H1 (cell line): ENCODE measurements at regions not wholly inside any gene's neighbourhood (a gene's known extent, or its start where the extent isn't known, plus 50 kb on each side); places are given as distances from the start of the nearest gene placed in this dataset.

Experiments
- CTCF ChIA-PET: fragments of 300-600 bp; sonication (Branson Sonifier 250); formaldehyde crosslinking; loops from one replicate; lab custom pipeline; 2021; ENCODE audit not compliant: partially characterized antibody; lab: Charles Lee
- POLR2A ChIA-PET: fragments of 300-600 bp; sonication (Branson Sonifier 250); formaldehyde crosslinking; loops from one replicate; lab custom pipeline; 2021; ENCODE audit warnings: inconsistent platforms; ENCODE audit not compliant: partially characterized antibody; lab: Charles Lee
- DNase-seq, 2 experiments: peaks; one replicate each; pipeline versions ENCODE4 v3.0.0 to v3.0.0-alpha.2; 2010 to 2022; ENCODE audit warnings: low spot score in 2 of 2, low read depth in 1 of 2, mixed read lengths in 1 of 2
- FAIRE-seq: peaks from 2 replicates; lab custom pipeline; 2011; peaks lifted over from hg19 to GRCh38; lab: Jason Lieb, UNC
- H2AFZ ChIP-seq: 2 replicates; pipeline ENCODE4 v1.8.1; 2012; ENCODE audit warnings: low read length, inconsistent platforms
- H2AK5ac ChIP-seq: 2 replicates; pipeline ENCODE4 v1.6.1; 2013; ENCODE audit warnings: low read depth, low read length
- H2BK120ac ChIP-seq: replicated peaks from 2 replicates; pipeline ENCODE3; 2013; ENCODE audit warnings: low read depth, low read length, inconsistent platforms
- H2BK12ac ChIP-seq: 2 replicates; pipeline ENCODE4 v1.6.1; 2013; ENCODE audit warnings: low read depth, low read length
- H2BK15ac ChIP-seq: 2 replicates; pipeline ENCODE4 v1.6.1; 2013; ENCODE audit warnings: low read length
- H2BK20ac ChIP-seq: 2 replicates; pipeline ENCODE4 v1.6.1; 2013; ENCODE audit warnings: low read length
- H2BK5ac ChIP-seq: 2 replicates; pipeline ENCODE4 v1.6.1; 2013; ENCODE audit warnings: low read depth, low read length
- H3K14ac ChIP-seq: 2 replicates; pipeline ENCODE4 v1.6.1; 2013; ENCODE audit warnings: inconsistent platforms; ENCODE audit not compliant: insufficient read length
- H3K18ac ChIP-seq: 2 replicates; pipeline ENCODE4 v1.6.1; 2013; ENCODE audit warnings: low read length; ENCODE audit errors: extremely low read depth
- H3K23ac ChIP-seq: 2 replicates; pipeline ENCODE4 v1.6.1; 2013; ENCODE audit warnings: inconsistent platforms; ENCODE audit not compliant: insufficient read length
- H3K23me2 ChIP-seq: 2 replicates; pipeline ENCODE4 v1.6.1; 2013; ENCODE audit warnings: low read depth, low read length
- H3K27ac ChIP-seq: 2 replicates; pipeline ENCODE4 v1.6.1; 2011; ENCODE audit warnings: low read depth, low read length, inconsistent platforms
- H3K27me3 ChIP-seq, 4 experiments: replicated peaks in 1 of 4; 1 replicate in 1 of 4; 2 replicates in 3 of 4; pipeline versions ENCODE4 v1.6.1 to v1.8.1; 2011 to 2013; ENCODE audit warnings: low read length in 3 of 4, mild to moderate bottlenecking in 3 of 4, inconsistent platforms in 2 of 4, mixed read lengths in 2 of 4, moderate library complexity in 1 of 4; ENCODE audit not compliant: control insufficient read depth in 3 of 4, insufficient read depth in 3 of 4; ENCODE audit errors: extremely low read depth in 1 of 4
- H3K36me3 ChIP-seq, 4 experiments: 2 replicates each; pipeline versions ENCODE4 v1.6.1 to v1.8.1; 2011 to 2013; ENCODE audit warnings: mild to moderate bottlenecking in 4 of 4, low read length in 3 of 4, moderate library complexity in 2 of 4, control low read depth in 1 of 4, inconsistent platforms in 1 of 4; ENCODE audit not compliant: insufficient read depth in 4 of 4, control insufficient read depth in 2 of 4
- H3K4ac ChIP-seq: replicated peaks from 2 replicates; pipeline ENCODE3; 2013; ENCODE audit warnings: low read length, low read depth, mixed read lengths, inconsistent platforms; ENCODE audit not compliant: insufficient read length
- H3K4me1 ChIP-seq, 4 experiments: replicated peaks in 1 of 4; 1 replicate in 1 of 4; 2 replicates in 3 of 4; pipeline versions ENCODE4 v1.6.1 to v1.8.1; 2011 to 2013; ENCODE audit warnings: low read length in 3 of 4, inconsistent platforms in 2 of 4, mixed read lengths in 1 of 4; ENCODE audit not compliant: insufficient read depth in 4 of 4, control insufficient read depth in 3 of 4
- H3K4me2 ChIP-seq, 2 experiments: 2 replicates each; pipeline versions ENCODE4 v1.6.1 to v1.8.1; 2011 to 2013; ENCODE audit warnings: low read depth in 2 of 2, low read length in 2 of 2, control low read depth in 1 of 2, inconsistent platforms in 1 of 2, mild to moderate bottlenecking in 1 of 2; ENCODE audit not compliant: insufficient read depth in 1 of 2
- H3K4me3 ChIP-seq, 4 experiments: fragments of 200-600, 300-600 bp in 1 of 4; sonication (generic), shearing (Covaris generic), sonication (Bioruptor Twin) in 1 of 4; 2 replicates each; pipeline versions ENCODE4 v1.5.1 to v1.8.1; 2011 to 2016; ENCODE audit warnings: low read length in 4 of 4, low read depth in 3 of 4, control low read depth in 2 of 4, inconsistent platforms in 2 of 4, mild to moderate bottlenecking in 2 of 4, mixed read lengths in 1 of 4, moderate library complexity in 1 of 4; ENCODE audit not compliant: insufficient read depth in 2 of 4; ENCODE audit errors: extremely low read depth in 1 of 4
- H3K56ac ChIP-seq: replicated peaks from 2 replicates; pipeline ENCODE3; 2013; ENCODE audit warnings: low read depth, mild to moderate bottlenecking, mixed read lengths, low read length, inconsistent platforms; ENCODE audit not compliant: insufficient read length
- H3K79me1 ChIP-seq: 2 replicates; pipeline ENCODE4 v1.6.1; 2013; ENCODE audit warnings: low read depth, low read length, control low read depth
- H3K79me2 ChIP-seq, 2 experiments: 2 replicates each; pipeline versions ENCODE4 v1.6.1 to v1.8.1; 2012 to 2013; ENCODE audit warnings: low read length in 2 of 2, mild to moderate bottlenecking in 2 of 2, inconsistent platforms in 1 of 2; ENCODE audit not compliant: insufficient read depth in 2 of 2, control insufficient read depth in 1 of 2
- H3K9ac ChIP-seq, 4 experiments: replicated peaks in 1 of 4; 1 replicate in 1 of 4; 2 replicates in 3 of 4; pipeline versions ENCODE4 v1.6.1 to v1.8.1; 2011 to 2013; ENCODE audit warnings: low read depth in 3 of 4, low read length in 3 of 4, control low read depth in 2 of 4, mild to moderate bottlenecking in 2 of 4, moderate library complexity in 2 of 4, inconsistent platforms in 1 of 4; ENCODE audit errors: extremely low read depth in 1 of 4
- H3K9me3 ChIP-seq, 2 experiments: 2 replicates each; pipeline versions ENCODE4 v1.6.1 to v1.8.1; 2012 to 2013; ENCODE audit warnings: mild to moderate bottlenecking in 2 of 2, moderate library complexity in 2 of 2, control low read depth in 1 of 2, inconsistent platforms in 1 of 2, low read depth in 1 of 2, low read length in 1 of 2, mixed read lengths in 1 of 2; ENCODE audit not compliant: insufficient read depth in 2 of 2
- H4K20me1 ChIP-seq, 2 experiments: replicated peaks in 1 of 2; 2 replicates each; pipeline versions ENCODE3 to v1.8.1; 2011 to 2013; ENCODE audit warnings: inconsistent platforms in 2 of 2, low read length in 2 of 2, mild to moderate bottlenecking in 1 of 2; ENCODE audit not compliant: insufficient read depth in 2 of 2, control insufficient read depth in 1 of 2
- H4K5ac ChIP-seq: 2 replicates; pipeline ENCODE4 v1.6.1; 2013; ENCODE audit warnings: low read length, low read depth, mixed read lengths, inconsistent platforms; ENCODE audit not compliant: insufficient read length
- H4K8ac ChIP-seq: 2 replicates; pipeline ENCODE4 v1.8.0; 2013; ENCODE audit warnings: mild to moderate bottlenecking, moderate library complexity, low read length, inconsistent platforms; ENCODE audit not compliant: insufficient read depth; ENCODE audit errors: extremely low read depth
- H4K91ac ChIP-seq: replicated peaks from 2 replicates; pipeline ENCODE3; 2013; ENCODE audit warnings: low read length, mixed read lengths, inconsistent platforms; ENCODE audit not compliant: insufficient read length
- ATF2 ChIP-seq: IDR thresholded peaks from 2 replicates; pipeline ENCODE4 v1.6.1; 2012; ENCODE audit warnings: low read length, inconsistent platforms
- CBX8 ChIP-seq: fragments of 300-800, 300-1000 bp; sonication (generic); IDR thresholded peaks from 2 replicates; pipeline ENCODE4 v1.7.1; 2016; ENCODE audit warnings: low read depth, low read length, borderline replicate concordance
- KDM1A ChIP-seq: fragments of 200-600, 300-600 bp; sonication (generic); IDR thresholded peaks from 2 replicates; pipeline ENCODE4 v1.7.1; 2016; ENCODE audit warnings: mild to moderate bottlenecking, low read length, borderline replicate concordance
- TBP ChIP-seq: IDR thresholded peaks from 2 replicates; pipeline ENCODE4 v1.6.1; 2011; ENCODE audit warnings: low read depth, low read length, improper control_type of control experiment
- WGBS, 2 experiments: shearing (Covaris generic) in 1 of 2; methylation state at CpG; one replicate each; pipeline versions ENCODE4 v1.1.6 to v1.1.7; 2013 to 2015; ENCODE audit warnings: low lambda C conversion rate in 2 of 2, mixed read lengths in 2 of 2, inconsistent platforms in 1 of 2, low coverage in 1 of 2, missing lambda C conversion rate in 1 of 2; ENCODE audit not compliant: insufficient replicate concordance in 2 of 2, insufficient coverage in 1 of 2, insufficient read length in 1 of 2; ENCODE audit errors: extremely low coverage in 1 of 2, missing lambda C conversion rate in 1 of 2; 5-methylcytosine and 5-hydroxymethylcytosine counted together
- TF ChIP-seq, protein P1 (sequence below): IDR thresholded peaks from 2 replicates; pipeline ENCODE4 v1.6.1; 2011; ENCODE audit warnings: low read length, improper control_type of control experiment

DNA sequence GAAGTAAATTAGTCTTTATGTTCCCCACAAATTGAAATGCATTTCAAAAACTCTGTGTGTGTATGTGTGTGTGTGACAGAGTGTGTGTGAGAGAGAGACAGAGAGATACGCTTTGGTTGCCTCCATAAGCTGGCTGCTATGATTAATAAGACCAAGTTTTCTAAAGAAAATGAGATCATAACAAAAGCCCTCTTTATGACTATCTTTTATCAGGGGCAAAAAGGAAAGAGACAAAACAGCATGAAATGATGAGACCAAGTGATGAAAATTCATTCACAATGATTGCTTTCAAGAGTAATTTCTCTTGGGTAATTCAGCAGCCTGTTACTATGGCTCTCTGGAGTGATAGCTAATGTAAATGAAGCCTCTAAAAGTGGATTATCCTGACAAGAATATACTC lies 277.6 kb upstream of the PLEKHG7 start:
- Histone ChIP-seq H2BK120ac (no peak overlapping the region), H3K9ac (no peak overlapping the region), H4K91ac (peak overlapping the region; percentile 51), H4K8ac (no peak overlapping the region), H3K36me3 (no peaks in the 10 kb centered on the region), H3K23ac (no peak overlapping the region), H2BK20ac (peak overlapping the region; percentile 89; the same call in 1 of the 2 replicates), H3K14ac (no peak overlapping the region), H2AFZ (peak overlapping the region; percentile 3; the same call in 1 of the 2 replicates), H3K56ac (no peak overlapping the region), H3K79me2 (no peaks in the 10 kb centered on the region), H3K27me3 (no peaks in the 10 kb centered on the region), H2BK5ac (no peak overlapping the region; the same call in 1 of the 2 replicates), H2AK5ac (no peak overlapping the region), H3K9me3 (no peaks in the 10 kb centered on the region; a peak in 1 of 4 replicates), H3K79me1 (no peaks in the 10 kb centered on the region), H2BK12ac (peak overlapping the region; percentile 90; the same call in 1 of the 2 replicates), H3K4me1 (peaks cover 0 to 6% (median 4%) of the 10 kb centered on the region in 4 experiments; a peak in 4 of 7 replicates), H3K23me2 (no peaks in the 10 kb centered on the region), H3K27ac (no peak overlapping the region), H3K18ac (no peak overlapping the region; the same call in 1 of the 2 replicates), H3K4ac (peak overlapping the region; percentile 65), H4K5ac (peak overlapping the region; percentile 90), H4K20me1 (no peaks in the 10 kb centered on the region), H3K4me2 (peak overlapping the region in 1 of 2 experiments; percentile 25; a peak in 1 of 4 replicates), H3K4me3 (no peak overlapping the region), H2BK15ac (no peak overlapping the region)
- ChIA-PET CTCF (interaction anchor here (1.6 to 2.6 kb wide), 2 partner anchors 9 to 1044 kb away, joined by 5 to 7 read pairs; no protein-coding TSS in a partner anchor), POLR2A (no interaction called here)
- DNase-seq (no peak), FAIRE-seq (no peak)
- 100% methylated on average over 1 of the region's 1 CpG; no CpG with 5 or more reads in 1 of the 2 experiments for WGBS, 2 experiments
- no peak for TF ChIP-seq KDM1A
- TF ChIP-seq, protein P1, sequence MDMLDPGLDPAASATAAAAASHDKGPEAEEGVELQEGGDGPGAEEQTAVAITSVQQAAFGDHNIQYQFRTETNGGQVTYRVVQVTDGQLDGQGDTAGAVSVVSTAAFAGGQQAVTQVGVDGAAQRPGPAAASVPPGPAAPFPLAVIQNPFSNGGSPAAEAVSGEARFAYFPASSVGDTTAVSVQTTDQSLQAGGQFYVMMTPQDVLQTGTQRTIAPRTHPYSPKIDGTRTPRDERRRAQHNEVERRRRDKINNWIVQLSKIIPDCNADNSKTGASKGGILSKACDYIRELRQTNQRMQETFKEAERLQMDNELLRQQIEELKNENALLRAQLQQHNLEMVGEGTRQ = no peak
- no peak for TF ChIP-seq TBP
- TF ChIP-seq CBX8 = no peak
- no peak for TF ChIP-seq ATF2
